ENCODE measurements at regions not wholly inside any gene's neighbourhood (a gene's known extent, or its start where the extent isn't known, plus 50 kb on each side); places are given as distances from the start of the nearest gene placed in this dataset.

DNA sequence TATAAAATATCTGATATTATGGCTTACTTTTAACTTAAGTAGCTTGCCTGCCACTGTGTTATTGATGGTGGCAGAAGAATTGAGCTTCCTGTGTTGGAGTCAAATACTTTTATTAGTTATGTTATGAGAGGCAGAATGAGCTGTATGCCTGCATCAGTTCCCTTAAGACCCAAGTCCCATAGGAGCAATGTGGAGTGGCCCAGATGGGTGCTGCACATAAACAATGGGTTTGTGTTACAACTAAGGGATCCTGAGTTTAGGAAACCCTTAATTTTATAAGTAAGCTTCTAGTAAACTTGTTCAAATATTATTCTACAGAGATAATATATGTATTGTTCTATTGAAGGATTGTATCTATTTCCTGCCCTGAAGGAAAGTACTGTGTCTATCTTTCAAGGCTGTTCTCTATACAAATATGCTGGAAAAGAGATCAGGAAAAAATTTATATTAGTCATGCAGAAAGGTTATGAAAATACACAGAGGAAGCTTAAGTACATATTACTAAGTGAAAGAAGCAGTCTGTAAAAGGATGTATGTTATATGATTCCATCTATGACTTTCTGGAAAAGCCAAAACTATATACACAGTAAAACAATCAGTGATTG, 2018.0 kb upstream of the PCDH20 start:
- no peaks in the 10 kb centered on the region for H3K27me3 ChIP-seq (ENCODE audit: insufficient read depth, low read length)
- no peak overlapping the region for H3K4me3 ChIP-seq (replicated peaks in 1 of 2; ENCODE audit: low read depth in 1 of 2, low read length in 2 of 2)
- no peak for ATAC-seq
- ChIA-PET RAD21 (ENCODE audit: low non-redundant PET in 1 of 2, low total read pairs in 2 of 2, uncharacterized antibody in 2 of 2, unreplicated experiment in 2 of 2) (no interaction called here), POLR2A (no interaction called here), CTCF (no interaction called here)
- no peak overlapping the region for H3K9ac ChIP-seq (ENCODE audit: low read length)
- no peak overlapping the region for H3K4me2 ChIP-seq (ENCODE audit: low read length)
- BruUV-seq (replicated peaks), result no TSS peak
- no peak for DNase-seq (ENCODE audit: low read depth, low spot score)
- H3K4me1 ChIP-seq (ENCODE audit: control insufficient read depth in 1 of 2, insufficient read depth in 2 of 2, low read length in 2 of 2), result peaks cover 0 to 7% of the 10 kb centered on the region in 2 experiments; a peak in 1 of 4 replicates
- intact Hi-C loops (cut with micrococcal nuclease), result no loop called here
- no peaks in the 10 kb centered on the region for H3K9me2 ChIP-seq (ENCODE audit: insufficient read depth)
- TF ChIP-seq YY1 (IDR thresholded peaks at IDR 0.05; ENCODE audit: extremely low read depth, insufficient replicate concordance, low read depth, low read length), result no peak
- TF ChIP-seq, protein P1, sequence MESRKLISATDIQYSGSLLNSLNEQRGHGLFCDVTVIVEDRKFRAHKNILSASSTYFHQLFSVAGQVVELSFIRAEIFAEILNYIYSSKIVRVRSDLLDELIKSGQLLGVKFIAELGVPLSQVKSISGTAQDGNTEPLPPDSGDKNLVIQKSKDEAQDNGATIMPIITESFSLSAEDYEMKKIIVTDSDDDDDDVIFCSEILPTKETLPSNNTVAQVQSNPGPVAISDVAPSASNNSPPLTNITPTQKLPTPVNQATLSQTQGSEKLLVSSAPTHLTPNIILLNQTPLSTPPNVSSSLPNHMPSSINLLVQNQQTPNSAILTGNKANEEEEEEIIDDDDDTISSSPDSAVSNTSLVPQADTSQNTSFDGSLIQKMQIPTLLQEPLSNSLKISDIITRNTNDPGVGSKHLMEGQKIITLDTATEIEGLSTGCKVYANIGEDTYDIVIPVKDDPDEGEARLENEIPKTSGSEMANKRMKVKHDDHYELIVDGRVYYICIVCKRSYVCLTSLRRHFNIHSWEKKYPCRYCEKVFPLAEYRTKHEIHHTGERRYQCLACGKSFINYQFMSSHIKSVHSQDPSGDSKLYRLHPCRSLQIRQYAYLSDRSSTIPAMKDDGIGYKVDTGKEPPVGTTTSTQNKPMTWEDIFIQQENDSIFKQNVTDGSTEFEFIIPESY (IDR thresholded peaks at IDR 0.05; ENCODE audit: extremely low read depth, insufficient replicate concordance, low read length), result no peak
- no peak for TF ChIP-seq EZH2 (IDR thresholded peaks at IDR 0.05)
- no peak for TF ChIP-seq ELF1 (IDR thresholded peaks at IDR 0.05; ENCODE audit: borderline replicate concordance, low read depth)
- TF ChIP-seq SP1 (IDR thresholded peaks at IDR 0.05; ENCODE audit: low read depth), result no peak
- no peak for TF ChIP-seq JUND (IDR thresholded peaks at IDR 0.05)
- no peak overlapping the region for H2AFZ ChIP-seq (ENCODE audit: low read depth, low read length, poor library complexity, severe bottlenecking)
- no peaks in the 10 kb centered on the region for H3K79me2 ChIP-seq (ENCODE audit: insufficient read depth, low read length)
- no peak overlapping the region for H3K27ac ChIP-seq (ENCODE audit: low read depth, low read length)
- H3K36me3 ChIP-seq (ENCODE audit: control insufficient read depth in 1 of 2, insufficient read depth in 2 of 2, low read length in 2 of 2), result no peaks in the 10 kb centered on the region
- no peaks in the 10 kb centered on the region for H3K9me3 ChIP-seq (ENCODE audit: control insufficient read depth in 1 of 2, insufficient read depth in 1 of 2, low read depth in 1 of 2, low read length in 2 of 2)
- H4K20me1 ChIP-seq (ENCODE audit: insufficient read depth), result no peaks in the 10 kb centered on the region

DNA sequence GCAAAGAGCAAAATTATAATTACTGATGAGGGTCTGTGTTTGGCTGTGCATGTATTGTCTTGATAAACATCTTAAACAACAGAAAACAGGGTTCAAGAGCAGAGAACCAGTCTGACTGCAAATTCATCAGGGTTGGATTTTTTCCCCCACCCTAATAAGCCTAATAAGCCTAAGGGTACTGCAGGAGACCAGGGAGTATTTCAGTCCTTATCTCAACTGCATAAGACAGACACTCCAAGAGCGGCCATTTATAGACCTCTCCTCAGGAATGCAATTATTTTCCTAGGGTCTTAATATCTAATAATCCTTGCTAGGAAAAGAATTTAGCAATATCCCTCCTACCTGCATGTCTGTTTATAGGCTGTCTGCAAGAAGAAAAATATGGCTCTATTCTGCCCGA, 2011.5 kb upstream of the PCDH20 start:
- Histone ChIP-seq H3K4me3 (replicated peaks in 1 of 2; ENCODE audit: low read depth in 1 of 2, low read length in 2 of 2) (no peak overlapping the region), H2AFZ (ENCODE audit: low read depth, low read length, poor library complexity, severe bottlenecking) (no peak overlapping the region), H3K9me2 (ENCODE audit: insufficient read depth) (no peaks in the 10 kb centered on the region), H3K4me2 (ENCODE audit: low read length) (no peak overlapping the region), H3K79me2 (ENCODE audit: insufficient read depth, low read length) (no peaks in the 10 kb centered on the region), H3K27me3 (ENCODE audit: insufficient read depth, low read length) (no peaks in the 10 kb centered on the region), H3K9me3 (ENCODE audit: control insufficient read depth in 1 of 2, insufficient read depth in 1 of 2, low read depth in 1 of 2, low read length in 2 of 2) (no peaks in the 10 kb centered on the region), H3K4me1 (ENCODE audit: control insufficient read depth in 1 of 2, insufficient read depth in 2 of 2, low read length in 2 of 2) (no peaks in the 10 kb centered on the region), H3K9ac (ENCODE audit: low read length) (no peak overlapping the region), H4K20me1 (ENCODE audit: insufficient read depth) (no peaks in the 10 kb centered on the region), H3K27ac (ENCODE audit: low read depth, low read length) (no peak overlapping the region), H3K36me3 (ENCODE audit: control insufficient read depth in 1 of 2, insufficient read depth in 2 of 2, low read length in 2 of 2) (no peaks in the 10 kb centered on the region)
- ChIA-PET RAD21 (ENCODE audit: low non-redundant PET in 1 of 2, low total read pairs in 2 of 2, uncharacterized antibody in 2 of 2, unreplicated experiment in 2 of 2) (no interaction called here), POLR2A (no interaction called here), CTCF (no interaction called here)
- no peak for ATAC-seq
- DNase-seq (ENCODE audit: low read depth, low spot score), result no peak
- intact Hi-C loops (cut with micrococcal nuclease), result no loop called here
- no TSS peak for BruUV-seq (replicated peaks)
- TF ChIP-seq, protein P2, sequence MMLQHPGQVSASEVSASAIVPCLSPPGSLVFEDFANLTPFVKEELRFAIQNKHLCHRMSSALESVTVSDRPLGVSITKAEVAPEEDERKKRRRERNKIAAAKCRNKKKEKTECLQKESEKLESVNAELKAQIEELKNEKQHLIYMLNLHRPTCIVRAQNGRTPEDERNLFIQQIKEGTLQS (IDR thresholded peaks at IDR 0.05), result no peak
- TF ChIP-seq ZFX (IDR thresholded peaks at IDR 0.05) (no peak), SIN3A (IDR thresholded peaks at IDR 0.05; ENCODE audit: low read depth) (no peak), ELF1 (IDR thresholded peaks at IDR 0.05; ENCODE audit: borderline replicate concordance, low read depth) (no peak), EGR1 (IDR thresholded peaks at IDR 0.05; ENCODE audit: low read depth) (no peak), JUND (IDR thresholded peaks at IDR 0.05) (no peak), TCF7L2 (IDR thresholded peaks at IDR 0.05; ENCODE audit: borderline replicate concordance, extremely low read depth, insufficient read depth, insufficient read length) (no peak), ZNF274 (IDR thresholded peaks at IDR 0.05; ENCODE audit: low read depth, low read length) (no peak), RAD21 (IDR thresholded peaks at IDR 0.05; ENCODE audit: low read depth) (no peak)

All from HCT116 (cell line).